GM12864 (cell line): ENCODE measurements at regions not wholly inside any gene's neighbourhood (a gene's known extent, or its start where the extent isn't known, plus 50 kb on each side); places are given as distances from the start of the nearest gene placed in this dataset.

Experiments used
- DNase-seq: peaks from one replicate; pipeline ENCODE4 v3.0.0-alpha.2; 2011; ENCODE audit warnings: low read depth
- H3K4me3 ChIP-seq: 2 replicates; pipeline ENCODE4 v1.5.1; 2011; ENCODE audit warnings: mild to moderate bottlenecking, low read depth, low read length, control low read depth
- TF ChIP-seq, protein P1 (sequence below): IDR thresholded peaks from 2 replicates; pipeline ENCODE4 v1.5.1; 2011; ENCODE audit warnings: low read depth, mild to moderate bottlenecking, moderate library complexity, low read length, control low read depth, inconsistent platforms; ENCODE audit errors: missing control alignments

DNA sequence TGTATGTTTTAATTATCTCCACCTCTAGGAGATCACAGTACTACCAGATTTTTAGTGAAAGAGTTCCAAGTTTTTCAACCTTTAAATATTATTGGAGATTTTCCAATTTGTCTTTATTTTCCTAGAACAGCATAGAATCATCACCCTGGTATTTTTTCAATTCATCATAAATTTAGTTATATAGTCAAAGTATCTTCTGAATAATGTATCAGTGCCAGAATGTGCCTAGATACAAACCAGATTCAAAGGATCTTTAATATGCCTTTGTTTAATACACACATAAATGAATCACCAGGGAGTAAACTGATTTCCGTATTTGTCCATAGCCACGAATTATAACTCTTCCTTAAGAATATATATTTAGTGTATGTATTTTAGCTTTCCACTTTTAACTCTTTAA, 1373.1 kb downstream of the STIM2 start:
- H3K4me3 ChIP-seq: no peak overlapping the region
- no peak for DNase-seq
- TF ChIP-seq, protein P1, sequence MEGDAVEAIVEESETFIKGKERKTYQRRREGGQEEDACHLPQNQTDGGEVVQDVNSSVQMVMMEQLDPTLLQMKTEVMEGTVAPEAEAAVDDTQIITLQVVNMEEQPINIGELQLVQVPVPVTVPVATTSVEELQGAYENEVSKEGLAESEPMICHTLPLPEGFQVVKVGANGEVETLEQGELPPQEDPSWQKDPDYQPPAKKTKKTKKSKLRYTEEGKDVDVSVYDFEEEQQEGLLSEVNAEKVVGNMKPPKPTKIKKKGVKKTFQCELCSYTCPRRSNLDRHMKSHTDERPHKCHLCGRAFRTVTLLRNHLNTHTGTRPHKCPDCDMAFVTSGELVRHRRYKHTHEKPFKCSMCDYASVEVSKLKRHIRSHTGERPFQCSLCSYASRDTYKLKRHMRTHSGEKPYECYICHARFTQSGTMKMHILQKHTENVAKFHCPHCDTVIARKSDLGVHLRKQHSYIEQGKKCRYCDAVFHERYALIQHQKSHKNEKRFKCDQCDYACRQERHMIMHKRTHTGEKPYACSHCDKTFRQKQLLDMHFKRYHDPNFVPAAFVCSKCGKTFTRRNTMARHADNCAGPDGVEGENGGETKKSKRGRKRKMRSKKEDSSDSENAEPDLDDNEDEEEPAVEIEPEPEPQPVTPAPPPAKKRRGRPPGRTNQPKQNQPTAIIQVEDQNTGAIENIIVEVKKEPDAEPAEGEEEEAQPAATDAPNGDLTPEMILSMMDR: no peak

DNA sequence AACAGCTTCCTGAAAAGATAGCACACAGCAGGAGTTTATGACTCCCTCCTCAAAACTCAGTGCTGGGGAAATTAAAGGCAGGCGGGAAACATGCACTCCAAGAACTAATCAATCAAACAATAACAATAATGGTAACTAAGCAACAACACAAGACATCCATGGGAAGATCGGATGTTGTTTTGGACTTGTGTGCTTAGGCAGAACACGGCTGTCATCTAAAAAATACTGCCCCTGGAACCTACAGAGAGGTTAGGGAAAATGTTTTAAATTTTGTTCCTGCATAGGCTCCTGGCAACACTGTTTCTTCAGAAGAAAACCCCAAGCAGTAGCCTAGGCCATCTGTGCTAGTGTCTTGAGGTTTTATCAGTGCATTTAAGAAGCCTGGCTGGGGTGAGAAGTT, 1378.2 kb downstream of the STIM2 start:
- TF ChIP-seq, protein P1: no peak
- H3K4me3 ChIP-seq: no peak overlapping the region
- no peak for DNase-seq

DNA sequence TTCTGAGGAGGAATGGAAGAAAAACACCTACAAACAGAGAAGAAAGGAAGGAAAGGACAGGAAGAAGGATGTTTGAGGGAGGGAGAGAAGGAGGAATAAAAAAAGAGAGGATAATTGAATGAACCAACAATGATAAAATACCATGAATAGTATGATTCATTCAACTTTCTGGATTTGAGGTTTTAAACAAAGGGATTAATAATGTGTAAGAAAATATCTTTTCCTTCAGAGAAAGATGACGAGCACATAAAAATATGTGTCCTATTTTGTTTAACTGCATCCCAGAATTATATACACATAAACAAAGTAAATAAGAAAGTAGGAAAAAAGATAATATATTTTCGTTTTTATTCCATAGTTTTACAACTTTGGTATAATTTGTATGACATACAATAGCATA, 1380.4 kb downstream of the STIM2 start:
- H3K4me3 ChIP-seq: no peak overlapping the region
- no peak for DNase-seq
- TF ChIP-seq, protein P1: no peak

DNA sequence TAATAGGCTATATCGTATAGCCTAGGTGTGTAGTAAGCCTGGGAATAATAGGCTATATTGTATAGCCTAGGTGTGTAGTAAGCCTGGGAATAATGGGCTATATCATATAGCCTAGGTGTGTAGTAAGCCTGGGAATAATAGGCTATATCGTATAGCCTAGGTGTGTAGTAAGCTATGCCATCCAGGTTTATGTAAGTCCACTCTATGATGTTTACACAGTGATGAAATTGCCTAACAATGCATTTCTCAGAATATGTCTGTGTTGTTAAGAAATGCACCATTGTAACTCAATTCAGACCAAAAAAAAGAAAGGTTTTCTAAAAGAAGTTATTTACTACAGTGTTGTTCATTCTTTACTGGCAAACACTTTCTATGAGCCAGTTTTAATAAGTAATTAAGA, 1387.2 kb downstream of the STIM2 start:
- H3K4me3 ChIP-seq: no peak overlapping the region
- TF ChIP-seq, protein P1: no peak

DNA sequence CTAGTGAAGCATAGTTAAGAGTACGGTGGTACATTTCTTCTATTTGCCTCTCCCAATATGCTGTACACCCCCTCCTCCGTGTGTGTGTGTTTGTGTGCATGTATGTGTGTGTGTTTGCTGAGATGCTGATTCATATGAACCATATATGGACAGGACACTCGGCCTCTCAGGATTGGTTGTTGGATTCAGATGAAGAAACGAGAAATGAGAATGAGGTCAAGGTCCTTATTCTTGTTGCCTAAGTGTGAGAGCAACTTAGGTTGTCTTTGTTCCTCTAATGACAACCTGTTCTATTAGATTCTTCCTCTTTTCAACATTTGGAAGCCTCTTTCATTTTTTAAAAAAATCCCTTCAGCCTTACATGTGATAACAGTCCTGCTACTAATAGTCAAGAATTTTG, 1387.6 kb downstream of the STIM2 start:
- TF ChIP-seq, protein P1: no peak
- no peak for DNase-seq
- H3K4me3 ChIP-seq: no peak overlapping the region

More for the DNA sequence above, 1387.2 kb downstream of the STIM2 start:
- no peak for DNase-seq

DNA sequence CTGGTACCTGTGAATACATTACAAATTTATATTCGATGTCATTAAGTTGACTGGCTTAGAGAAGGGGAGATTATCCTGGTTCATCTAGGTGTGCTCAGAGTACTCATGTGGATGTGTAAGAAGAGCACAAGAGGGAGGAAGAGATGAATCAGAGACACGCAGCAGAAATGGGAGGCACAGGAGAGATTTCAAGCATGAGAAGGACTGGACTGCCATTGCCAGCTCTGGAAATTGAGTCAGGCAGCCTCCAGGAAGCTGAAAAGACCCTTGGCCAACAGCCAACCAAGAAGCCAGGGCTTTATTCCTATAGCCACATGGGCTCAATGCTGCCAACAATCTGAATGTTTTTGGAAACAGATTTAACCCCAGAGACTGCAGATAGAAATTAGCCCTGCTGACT, 1390.0 kb downstream of the STIM2 start:
- TF ChIP-seq, protein P1: no peak
- no peak overlapping the region for H3K4me3 ChIP-seq
- DNase-seq: no peak

DNA sequence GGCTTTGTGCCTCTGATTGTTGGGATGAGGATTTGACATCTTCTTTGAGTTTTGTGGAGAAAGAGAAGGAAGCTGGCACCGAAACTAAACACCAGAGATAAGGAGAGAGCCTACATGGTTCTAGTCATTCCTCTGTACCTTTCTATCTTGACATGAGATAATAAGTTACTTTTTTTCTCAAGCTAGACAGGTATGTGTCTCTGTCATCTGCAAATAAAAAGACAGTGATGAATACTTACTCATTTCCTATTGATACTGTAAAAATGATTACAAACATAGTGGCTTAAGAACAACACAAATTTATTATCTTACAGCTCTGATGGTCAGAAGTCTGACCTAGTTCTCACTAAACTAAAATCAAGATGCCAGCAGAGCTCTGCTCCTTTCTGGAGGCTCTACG, 1391.2 kb downstream of the STIM2 start:
- TF ChIP-seq, protein P1: no peak
- DNase-seq: no peak
- no peak overlapping the region for H3K4me3 ChIP-seq
